CD14-positive monocyte (primary cell): ENCODE measurements at regions not wholly inside any gene's neighbourhood (a gene's known extent, or its start where the extent isn't known, plus 50 kb on each side); places are given as distances from the start of the nearest gene placed in this dataset.

Source experiments
- DNase-seq, 3 donors: peaks; one replicate each; pipeline ENCODE4 v3.0.0-alpha.2; 2011 to 2022
- H2AFZ ChIP-seq: 2 replicates; pipeline ENCODE4 v1.6.0; 2012; ENCODE audit warnings: mild to moderate bottlenecking, low read depth, low read length, inconsistent platforms; ENCODE audit not compliant: insufficient read depth, poor library complexity, severe bottlenecking
- H3K27ac ChIP-seq, 2 donors: 1 replicate in 1 of 2; 2 replicates in 1 of 2; pipeline ENCODE4 v1.5.1; 2012 to 2013; ENCODE audit warnings: low read length in 2 of 2, control low read depth in 1 of 2, inconsistent platforms in 1 of 2, low read depth in 1 of 2, mild to moderate bottlenecking in 1 of 2
- H3K27me3 ChIP-seq, 2 donors: one replicate each; pipeline versions ENCODE4 v1.6.0 to v1.6.1; 2011 to 2013; ENCODE audit warnings: low read length in 2 of 2; ENCODE audit not compliant: control insufficient read depth in 2 of 2, insufficient read depth in 2 of 2
- H3K36me3 ChIP-seq, 2 donors: replicated peaks in 1 of 2; 1 replicate in 1 of 2; 2 replicates in 1 of 2; pipeline versions ENCODE4 v1.5.1 to v1.6.1; 2012 to 2013; ENCODE audit warnings: low read length in 2 of 2, control low read depth in 1 of 2, inconsistent platforms in 1 of 2, mild to moderate bottlenecking in 1 of 2; ENCODE audit not compliant: insufficient read depth in 2 of 2, control insufficient read depth in 1 of 2
- H3K4me1 ChIP-seq, 2 donors: 1 replicate in 1 of 2; 2 replicates in 1 of 2; pipeline versions ENCODE4 v1.5.1 to v1.6.1; 2012 to 2013; ENCODE audit warnings: low read length in 2 of 2, control low read depth in 1 of 2, inconsistent platforms in 1 of 2, mild to moderate bottlenecking in 1 of 2, moderate library complexity in 1 of 2; ENCODE audit not compliant: insufficient read depth in 2 of 2, control insufficient read depth in 1 of 2
- H3K4me2 ChIP-seq: replicated peaks from 2 replicates; pipeline ENCODE3; 2012; ENCODE audit warnings: low read length, moderate library complexity, mild to moderate bottlenecking; ENCODE audit not compliant: poor library complexity, severe bottlenecking; ENCODE audit errors: extremely low read depth
- H3K4me3 ChIP-seq, 3 experiments: fragments of 200-600 bp in 1 of 3; sonication (generic) in 1 of 3; replicated peaks in 1 of 3; 1 replicate in 2 of 3; 2 replicates in 1 of 3; pipeline ENCODE4 v1.5.1; 2011 to 2013; ENCODE audit warnings: low read length in 3 of 3, mild to moderate bottlenecking in 3 of 3, control low read depth in 2 of 3, low read depth in 2 of 3, inconsistent platforms in 1 of 3, moderate library complexity in 1 of 3
- H3K79me2 ChIP-seq: 2 replicates; pipeline ENCODE4 v1.6.0; 2012; ENCODE audit warnings: mild to moderate bottlenecking, control low read depth, inconsistent platforms, low read length, moderate library complexity; ENCODE audit not compliant: insufficient read depth
- H3K9ac ChIP-seq: 2 replicates; pipeline ENCODE4 v1.6.0; 2017; ENCODE audit warnings: low read length, mild to moderate bottlenecking; ENCODE audit not compliant: insufficient read depth, poor library complexity, severe bottlenecking
- H3K9me3 ChIP-seq, 2 donors: replicated peaks in 1 of 2; 1 replicate in 1 of 2; 2 replicates in 1 of 2; pipeline versions ENCODE4 v1.5.1 to v1.6.1; 2012 to 2013; ENCODE audit warnings: low read length in 2 of 2, control low read depth in 1 of 2; ENCODE audit not compliant: control insufficient read depth in 1 of 2, insufficient read depth in 1 of 2
- H4K20me1 ChIP-seq: 2 replicates; pipeline ENCODE4 v1.6.0; 2012; ENCODE audit warnings: mild to moderate bottlenecking, low read length, control low read depth, moderate library complexity; ENCODE audit not compliant: insufficient read depth
- H3K27ac Mint-ChIP-seq, 7 donors: one replicate each; pipeline ENCODE4 v1.8.0; 2020; ENCODE audit warnings: mild to moderate bottlenecking in 7 of 7, mixed read lengths in 7 of 7, moderate library complexity in 6 of 7, inconsistent platforms in 2 of 7
- H3K27me3 Mint-ChIP-seq, 3 donors: one replicate each; pipeline ENCODE4 v1.8.0; 2021 to 2022; ENCODE audit warnings: low read depth in 3 of 3, mild to moderate bottlenecking in 3 of 3, mixed read lengths in 3 of 3, moderate library complexity in 3 of 3, inconsistent platforms in 1 of 3
- H3K36me3 Mint-ChIP-seq, 2 donors: one replicate each; pipeline ENCODE4 v1.8.0; 2020; ENCODE audit warnings: mixed read lengths in 2 of 2, inconsistent platforms in 1 of 2, mild to moderate bottlenecking in 1 of 2
- H3K4me1 Mint-ChIP-seq: one replicate; pipeline ENCODE4 v1.8.0; 2020; ENCODE audit warnings: mild to moderate bottlenecking, mixed read lengths
- H3K4me3 Mint-ChIP-seq, 2 donors: one replicate each; pipeline ENCODE4 v1.8.0; 2020; ENCODE audit warnings: mild to moderate bottlenecking in 2 of 2, mixed read lengths in 2 of 2, moderate library complexity in 1 of 2
- H3K9me3 Mint-ChIP-seq, 7 donors: one replicate each; pipeline ENCODE4 v1.8.0; 2020 to 2022; ENCODE audit warnings: mixed read lengths in 7 of 7, mild to moderate bottlenecking in 6 of 7, moderate library complexity in 6 of 7, inconsistent platforms in 2 of 7
- WGBS: methylation state at CpG from one replicate; pipeline ENCODE4 v1.1.5; 2013; ENCODE audit warnings: missing lambda C conversion rate; ENCODE audit not compliant: insufficient coverage; 5-methylcytosine and 5-hydroxymethylcytosine counted together
- intact Hi-C, 2 donors: fragments of 100-400 bp; cut with micrococcal nuclease; formaldehyde crosslinking; loops; one replicate each; pipeline versions ENCODE4 v1.15.0 to v1.15.1; 2023
- TF ChIP-seq, protein P1 (sequence below): fragments of 200-600 bp; IDR thresholded peaks from one replicate; pipeline ENCODE4 v1.8.0; 2022; ENCODE audit warnings: antibody characterized with exemption, mild to moderate bottlenecking

DNA sequence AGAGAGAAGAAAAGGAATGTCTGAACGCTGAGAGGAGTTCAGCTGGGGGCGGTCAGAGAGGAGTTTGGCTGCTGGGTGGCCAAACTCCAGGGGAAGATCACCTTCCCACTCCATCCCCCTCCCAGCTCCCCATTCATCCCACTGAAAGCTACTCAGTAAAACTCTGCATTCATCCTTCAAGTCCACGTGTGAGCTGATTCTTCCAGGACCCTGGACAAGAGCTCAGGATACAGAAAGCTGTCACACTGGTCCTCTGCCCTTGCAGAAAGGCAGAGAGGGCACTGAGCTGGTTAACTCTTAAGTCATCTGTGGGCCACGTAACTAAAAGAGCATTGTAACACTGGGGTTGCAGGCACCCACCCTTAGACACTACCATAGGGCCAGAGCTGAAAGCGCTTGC is 132.1 kb upstream of the ARL4C start:
- Histone ChIP-seq H3K4me3 (no peak overlapping the region), H3K36me3 (no peaks in the 10 kb centered on the region), H3K27ac (no peak overlapping the region), H3K9ac (no peak overlapping the region), H2AFZ (no peak overlapping the region), H3K4me2 (no peak overlapping the region), H4K20me1 (no peaks in the 10 kb centered on the region), H3K9me3 (no peaks in the 10 kb centered on the region), H3K27me3 (no peaks in the 10 kb centered on the region), H3K79me2 (no peaks in the 10 kb centered on the region), H3K4me1 (no peaks in the 10 kb centered on the region)
- WGBS: 87% methylated on average over 4 of the region's 5 CpGs
- Mint-ChIP-seq H3K27me3 (peaks cover 2 to 6% (median 4%) of the 10 kb centered on the region in 3 donors), H3K9me3 (peaks cover 0 to 2% (median 0%) of the 10 kb centered on the region in 7 donors), H3K36me3 (no peaks in the 10 kb centered on the region), H3K4me1 (no peaks in the 10 kb centered on the region), H3K27ac (no peak overlapping the region), H3K4me3 (no peak overlapping the region)
- TF ChIP-seq, protein P1, sequence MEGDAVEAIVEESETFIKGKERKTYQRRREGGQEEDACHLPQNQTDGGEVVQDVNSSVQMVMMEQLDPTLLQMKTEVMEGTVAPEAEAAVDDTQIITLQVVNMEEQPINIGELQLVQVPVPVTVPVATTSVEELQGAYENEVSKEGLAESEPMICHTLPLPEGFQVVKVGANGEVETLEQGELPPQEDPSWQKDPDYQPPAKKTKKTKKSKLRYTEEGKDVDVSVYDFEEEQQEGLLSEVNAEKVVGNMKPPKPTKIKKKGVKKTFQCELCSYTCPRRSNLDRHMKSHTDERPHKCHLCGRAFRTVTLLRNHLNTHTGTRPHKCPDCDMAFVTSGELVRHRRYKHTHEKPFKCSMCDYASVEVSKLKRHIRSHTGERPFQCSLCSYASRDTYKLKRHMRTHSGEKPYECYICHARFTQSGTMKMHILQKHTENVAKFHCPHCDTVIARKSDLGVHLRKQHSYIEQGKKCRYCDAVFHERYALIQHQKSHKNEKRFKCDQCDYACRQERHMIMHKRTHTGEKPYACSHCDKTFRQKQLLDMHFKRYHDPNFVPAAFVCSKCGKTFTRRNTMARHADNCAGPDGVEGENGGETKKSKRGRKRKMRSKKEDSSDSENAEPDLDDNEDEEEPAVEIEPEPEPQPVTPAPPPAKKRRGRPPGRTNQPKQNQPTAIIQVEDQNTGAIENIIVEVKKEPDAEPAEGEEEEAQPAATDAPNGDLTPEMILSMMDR: no peak
- intact Hi-C loops: no loop called here
- DNase-seq: no peak

DNA sequence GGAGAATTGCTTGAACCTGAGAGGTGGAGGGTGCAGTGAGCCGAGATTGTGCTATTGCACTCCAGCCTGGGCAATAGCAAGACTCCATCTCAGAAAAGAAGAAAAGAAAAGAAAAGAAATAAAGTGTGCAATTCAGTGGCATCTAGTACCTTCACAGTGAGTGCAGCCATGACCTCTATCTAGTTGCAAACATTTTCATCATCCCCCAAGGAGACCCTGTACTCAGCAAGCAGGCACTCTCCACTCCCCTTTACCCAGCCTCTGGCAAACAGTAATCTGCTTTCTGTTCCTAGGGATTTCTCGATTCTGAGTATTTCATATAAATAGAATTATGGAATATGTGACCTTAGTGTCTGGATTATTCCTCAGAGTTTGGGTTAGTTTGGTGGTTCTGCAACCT is 130.4 kb upstream of the ARL4C start:
- Mint-ChIP-seq H3K4me3 (no peak overlapping the region), H3K4me1 (no peaks in the 10 kb centered on the region), H3K27me3 (peaks cover under 1 to 6% (median 2%) of the 10 kb centered on the region in 3 donors), H3K36me3 (no peaks in the 10 kb centered on the region), H3K9me3 (peaks cover 0 to 3% (median 0%) of the 10 kb centered on the region in 7 donors), H3K27ac (no peak overlapping the region)
- H3K4me1 ChIP-seq: no peaks in the 10 kb centered on the region
- intact Hi-C loops: no loop called here
- H3K27me3 ChIP-seq: no peaks in the 10 kb centered on the region
- no peak overlapping the region for H3K4me2 ChIP-seq
- no peak overlapping the region for H3K9ac ChIP-seq
- TF ChIP-seq, protein P1: no peak
- no peak overlapping the region for H2AFZ ChIP-seq
- 80% methylated on average over 1 of the region's 2 CpGs for WGBS
- H4K20me1 ChIP-seq: no peaks in the 10 kb centered on the region
- no peaks in the 10 kb centered on the region for H3K79me2 ChIP-seq
- H3K9me3 ChIP-seq: no peaks in the 10 kb centered on the region
- no peak for DNase-seq
- no peak overlapping the region for H3K27ac ChIP-seq
- no peak overlapping the region for H3K4me3 ChIP-seq
- H3K36me3 ChIP-seq: no peaks in the 10 kb centered on the region
